ENCODE measurements at regions not wholly inside any gene's neighbourhood (a gene's known extent, or its start where the extent isn't known, plus 50 kb on each side); places are given as distances from the start of the nearest gene placed in this dataset.

DNA sequence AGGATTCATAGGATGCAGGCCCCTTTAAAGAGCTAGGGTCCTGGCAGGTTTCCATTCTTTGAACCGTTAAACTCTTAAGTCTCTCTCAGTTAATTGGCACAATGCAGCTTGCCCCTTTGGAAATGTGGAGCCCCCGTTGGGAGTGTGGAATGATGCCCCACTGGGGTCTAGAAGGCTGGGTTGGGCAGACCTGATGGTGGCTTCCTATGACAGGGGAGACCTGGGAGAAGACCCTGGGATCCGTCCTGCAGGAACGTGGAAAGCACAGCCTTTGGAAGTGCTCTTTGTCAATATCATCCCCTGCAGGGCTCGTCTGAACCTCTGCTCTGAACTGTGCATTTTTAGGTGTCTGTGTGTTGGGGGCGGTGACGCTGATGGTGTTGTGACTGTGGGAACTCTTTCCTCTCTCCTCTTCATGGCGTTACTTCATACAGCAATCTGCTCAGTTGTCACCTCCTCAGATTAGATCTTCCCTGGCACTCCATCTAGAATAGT, 190.6 kb downstream of the MYCN start:
- TF ChIP-seq, protein P1, sequence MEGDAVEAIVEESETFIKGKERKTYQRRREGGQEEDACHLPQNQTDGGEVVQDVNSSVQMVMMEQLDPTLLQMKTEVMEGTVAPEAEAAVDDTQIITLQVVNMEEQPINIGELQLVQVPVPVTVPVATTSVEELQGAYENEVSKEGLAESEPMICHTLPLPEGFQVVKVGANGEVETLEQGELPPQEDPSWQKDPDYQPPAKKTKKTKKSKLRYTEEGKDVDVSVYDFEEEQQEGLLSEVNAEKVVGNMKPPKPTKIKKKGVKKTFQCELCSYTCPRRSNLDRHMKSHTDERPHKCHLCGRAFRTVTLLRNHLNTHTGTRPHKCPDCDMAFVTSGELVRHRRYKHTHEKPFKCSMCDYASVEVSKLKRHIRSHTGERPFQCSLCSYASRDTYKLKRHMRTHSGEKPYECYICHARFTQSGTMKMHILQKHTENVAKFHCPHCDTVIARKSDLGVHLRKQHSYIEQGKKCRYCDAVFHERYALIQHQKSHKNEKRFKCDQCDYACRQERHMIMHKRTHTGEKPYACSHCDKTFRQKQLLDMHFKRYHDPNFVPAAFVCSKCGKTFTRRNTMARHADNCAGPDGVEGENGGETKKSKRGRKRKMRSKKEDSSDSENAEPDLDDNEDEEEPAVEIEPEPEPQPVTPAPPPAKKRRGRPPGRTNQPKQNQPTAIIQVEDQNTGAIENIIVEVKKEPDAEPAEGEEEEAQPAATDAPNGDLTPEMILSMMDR (IDR thresholded peaks at IDR 0.05; ENCODE audit: low read depth, low read length, missing input control): no peak
- TF ChIP-seq FOXA1 (IDR thresholded peaks at IDR 0.05) (no peak), TAF1 (conservative IDR thresholded peaks at IDR 0.05) (no peak), SP1 (IDR thresholded peaks at IDR 0.05) (no peak), NR2F2 (IDR thresholded peaks at IDR 0.05) (no peak), YY1 (IDR thresholded peaks at IDR 0.05) (no peak), EGR1 (IDR thresholded peaks at IDR 0.05; ENCODE audit: low read depth in 2 of 2) (no peak), RXRA (IDR thresholded peaks at IDR 0.05) (no peak)
- TF ChIP-seq, protein P2, sequence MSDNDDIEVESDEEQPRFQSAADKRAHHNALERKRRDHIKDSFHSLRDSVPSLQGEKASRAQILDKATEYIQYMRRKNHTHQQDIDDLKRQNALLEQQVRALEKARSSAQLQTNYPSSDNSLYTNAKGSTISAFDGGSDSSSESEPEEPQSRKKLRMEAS (IDR thresholded peaks at IDR 0.05): no peak
- TF ChIP-seq, protein P3, sequence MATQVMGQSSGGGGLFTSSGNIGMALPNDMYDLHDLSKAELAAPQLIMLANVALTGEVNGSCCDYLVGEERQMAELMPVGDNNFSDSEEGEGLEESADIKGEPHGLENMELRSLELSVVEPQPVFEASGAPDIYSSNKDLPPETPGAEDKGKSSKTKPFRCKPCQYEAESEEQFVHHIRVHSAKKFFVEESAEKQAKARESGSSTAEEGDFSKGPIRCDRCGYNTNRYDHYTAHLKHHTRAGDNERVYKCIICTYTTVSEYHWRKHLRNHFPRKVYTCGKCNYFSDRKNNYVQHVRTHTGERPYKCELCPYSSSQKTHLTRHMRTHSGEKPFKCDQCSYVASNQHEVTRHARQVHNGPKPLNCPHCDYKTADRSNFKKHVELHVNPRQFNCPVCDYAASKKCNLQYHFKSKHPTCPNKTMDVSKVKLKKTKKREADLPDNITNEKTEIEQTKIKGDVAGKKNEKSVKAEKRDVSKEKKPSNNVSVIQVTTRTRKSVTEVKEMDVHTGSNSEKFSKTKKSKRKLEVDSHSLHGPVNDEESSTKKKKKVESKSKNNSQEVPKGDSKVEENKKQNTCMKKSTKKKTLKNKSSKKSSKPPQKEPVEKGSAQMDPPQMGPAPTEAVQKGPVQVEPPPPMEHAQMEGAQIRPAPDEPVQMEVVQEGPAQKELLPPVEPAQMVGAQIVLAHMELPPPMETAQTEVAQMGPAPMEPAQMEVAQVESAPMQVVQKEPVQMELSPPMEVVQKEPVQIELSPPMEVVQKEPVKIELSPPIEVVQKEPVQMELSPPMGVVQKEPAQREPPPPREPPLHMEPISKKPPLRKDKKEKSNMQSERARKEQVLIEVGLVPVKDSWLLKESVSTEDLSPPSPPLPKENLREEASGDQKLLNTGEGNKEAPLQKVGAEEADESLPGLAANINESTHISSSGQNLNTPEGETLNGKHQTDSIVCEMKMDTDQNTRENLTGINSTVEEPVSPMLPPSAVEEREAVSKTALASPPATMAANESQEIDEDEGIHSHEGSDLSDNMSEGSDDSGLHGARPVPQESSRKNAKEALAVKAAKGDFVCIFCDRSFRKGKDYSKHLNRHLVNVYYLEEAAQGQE (IDR thresholded peaks at IDR 0.05): no peak
